ENCODE measurements at regions not wholly inside any gene's neighbourhood (a gene's known extent, or its start where the extent isn't known, plus 50 kb on each side); places are given as distances from the start of the nearest gene placed in this dataset.

- H3K36me3 ChIP-seq (ENCODE audit: insufficient read depth, low read length), result no peaks in the 10 kb centered on the region
- peaks cover 0 to 3% (median 0%) of the 10 kb centered on the region in 8 donors for H3K9me3 Mint-ChIP-seq
- H3K4me3 Mint-ChIP-seq, result no peak overlapping the region
- no peak for DNase-seq
- no peaks in the 10 kb centered on the region for H3K9me3 ChIP-seq (ENCODE audit: control insufficient read depth in 1 of 2, low read length in 2 of 2)
- H3K4me1 ChIP-seq (ENCODE audit: insufficient read depth, low read length), result no peaks in the 10 kb centered on the region
- ChIA-PET POLR2A (ENCODE audit: partially characterized antibody) (no interaction called here), CTCF (ENCODE audit: partially characterized antibody) (interaction anchor here (0.5 kb wide), 1 partner anchor 349 kb away, joined by 3 read pairs; no protein-coding TSS in a partner anchor)
- peaks cover 0 to 8% of the 10 kb centered on the region in 2 donors for H3K27me3 Mint-ChIP-seq
- H3K27me3 ChIP-seq (ENCODE audit: insufficient read depth, low read length), result no peaks in the 10 kb centered on the region
- no peaks in the 10 kb centered on the region for H3K4me1 Mint-ChIP-seq
- intact Hi-C loops (cut with micrococcal nuclease), result no loop called here
- H3K4me3 ChIP-seq (ENCODE audit: low read length in 2 of 2), result no peak overlapping the region
- no peaks in the 10 kb centered on the region for H3K36me3 Mint-ChIP-seq
- no peak overlapping the region for H3K27ac Mint-ChIP-seq
- H3K27ac ChIP-seq (ENCODE audit: low read depth, low read length), result no peak overlapping the region
These were observed 172.7 kb downstream of the TTLL2 start for GRCh38 chr6:167497428-167498056.

- CTCF ChIA-PET (ENCODE audit: partially characterized antibody), result no interaction called here
- Histone ChIP-seq H3K9me3 (ENCODE audit: control insufficient read depth in 1 of 2, low read length in 2 of 2) (no peaks in the 10 kb centered on the region), H3K36me3 (ENCODE audit: insufficient read depth, low read length) (no peaks in the 10 kb centered on the region), H3K27ac (ENCODE audit: low read depth, low read length) (no peak overlapping the region), H3K4me3 (ENCODE audit: low read length in 2 of 2) (no peak overlapping the region), H3K4me1 (ENCODE audit: insufficient read depth, low read length) (no peaks in the 10 kb centered on the region), H3K27me3 (ENCODE audit: insufficient read depth, low read length) (no peaks in the 10 kb centered on the region)
- no peaks in the 10 kb centered on the region for H3K36me3 Mint-ChIP-seq
- peaks cover 0 to 7% of the 10 kb centered on the region in 2 donors for H3K27me3 Mint-ChIP-seq
- no peak overlapping the region for H3K4me3 Mint-ChIP-seq
- no peak for DNase-seq
- intact Hi-C loops (cut with micrococcal nuclease), result no loop called here
- H3K27ac Mint-ChIP-seq, result no peak overlapping the region
- peaks cover 0 to 2% (median 0%) of the 10 kb centered on the region in 8 donors for H3K9me3 Mint-ChIP-seq
- POLR2A ChIA-PET (ENCODE audit: partially characterized antibody), result no interaction called here
- no peaks in the 10 kb centered on the region for H3K4me1 Mint-ChIP-seq
These were observed 174.3 kb downstream of the TTLL2 start for GRCh38 chr6:167499161-167499660.

GRCh38 chr6:167500961-167501360, 176.1 kb downstream of the TTLL2 start:
- no peak for DNase-seq
- peaks cover 0 to 2% (median 0%) of the 10 kb centered on the region in 8 donors for H3K9me3 Mint-ChIP-seq
- ChIA-PET POLR2A (ENCODE audit: partially characterized antibody) (no interaction called here), CTCF (ENCODE audit: partially characterized antibody) (no interaction called here)
- no peaks in the 10 kb centered on the region for H3K27me3 ChIP-seq (ENCODE audit: insufficient read depth, low read length)
- H3K27ac Mint-ChIP-seq, result no peak overlapping the region
- H3K9me3 ChIP-seq (ENCODE audit: control insufficient read depth in 1 of 2, low read length in 2 of 2), result no peaks in the 10 kb centered on the region
- no peak overlapping the region for H3K4me3 ChIP-seq (ENCODE audit: low read length in 2 of 2)
- H3K27me3 Mint-ChIP-seq, result peaks cover 0 to 10% of the 10 kb centered on the region in 2 donors
- no peak overlapping the region for H3K4me3 Mint-ChIP-seq
- H3K36me3 Mint-ChIP-seq, result no peaks in the 10 kb centered on the region
- H3K36me3 ChIP-seq (ENCODE audit: insufficient read depth, low read length), result no peaks in the 10 kb centered on the region
- no peaks in the 10 kb centered on the region for H3K4me1 Mint-ChIP-seq
- intact Hi-C loops (cut with micrococcal nuclease), result no loop called here
- H3K4me1 ChIP-seq (ENCODE audit: insufficient read depth, low read length), result no peaks in the 10 kb centered on the region
- no peak overlapping the region for H3K27ac ChIP-seq (ENCODE audit: low read depth, low read length)

GRCh38 chr6:167501831-167502385, 177.0 kb downstream of the TTLL2 start:
- H3K27me3 Mint-ChIP-seq, result peaks cover 0 to 8% of the 10 kb centered on the region in 2 donors
- H3K9me3 Mint-ChIP-seq, result peaks cover 0 to 2% (median 0%) of the 10 kb centered on the region in 8 donors
- Histone ChIP-seq H3K9me3 (ENCODE audit: control insufficient read depth in 1 of 2, low read length in 2 of 2) (no peaks in the 10 kb centered on the region), H3K27me3 (ENCODE audit: insufficient read depth, low read length) (no peaks in the 10 kb centered on the region), H3K4me3 (ENCODE audit: low read length in 2 of 2) (no peak overlapping the region), H3K36me3 (ENCODE audit: insufficient read depth, low read length) (no peaks in the 10 kb centered on the region), H3K4me1 (ENCODE audit: insufficient read depth, low read length) (no peaks in the 10 kb centered on the region), H3K27ac (ENCODE audit: low read depth, low read length) (no peak overlapping the region)
- H3K4me3 Mint-ChIP-seq, result no peak overlapping the region
- intact Hi-C loops (cut with micrococcal nuclease), result no loop called here
- H3K36me3 Mint-ChIP-seq, result no peaks in the 10 kb centered on the region
- ChIA-PET CTCF (ENCODE audit: partially characterized antibody) (no interaction called here), POLR2A (ENCODE audit: partially characterized antibody) (no interaction called here)
- DNase-seq, result no peak
- H3K4me1 Mint-ChIP-seq, result no peaks in the 10 kb centered on the region
- no peak overlapping the region for H3K27ac Mint-ChIP-seq

GRCh38 chr6:167502471-167502870, 177.6 kb downstream of the TTLL2 start:
- H3K9me3 Mint-ChIP-seq, result peaks cover 0 to 2% (median 0%) of the 10 kb centered on the region in 8 donors
- POLR2A ChIA-PET (ENCODE audit: partially characterized antibody), result no interaction called here
- Histone ChIP-seq H3K9me3 (ENCODE audit: control insufficient read depth in 1 of 2, low read length in 2 of 2) (no peaks in the 10 kb centered on the region), H3K36me3 (ENCODE audit: insufficient read depth, low read length) (no peaks in the 10 kb centered on the region), H3K4me1 (ENCODE audit: insufficient read depth, low read length) (no peaks in the 10 kb centered on the region), H3K27ac (ENCODE audit: low read depth, low read length) (no peak overlapping the region), H3K4me3 (ENCODE audit: low read length in 2 of 2) (no peak overlapping the region), H3K27me3 (ENCODE audit: insufficient read depth, low read length) (no peaks in the 10 kb centered on the region)
- H3K27ac Mint-ChIP-seq, result no peak overlapping the region
- H3K4me3 Mint-ChIP-seq, result no peak overlapping the region
- CTCF ChIA-PET (ENCODE audit: partially characterized antibody), result no interaction called here
- DNase-seq, result no peak
- H3K27me3 Mint-ChIP-seq, result peaks cover 0 to 8% of the 10 kb centered on the region in 2 donors
- no peaks in the 10 kb centered on the region for H3K36me3 Mint-ChIP-seq
- H3K4me1 Mint-ChIP-seq, result no peaks in the 10 kb centered on the region
- intact Hi-C loops (cut with micrococcal nuclease), result no loop called here

GRCh38 chr6:167504385-167504961, 179.6 kb downstream of the TTLL2 start:
- no peak overlapping the region for H3K4me3 ChIP-seq (ENCODE audit: low read length in 2 of 2)
- no peaks in the 10 kb centered on the region for H3K27me3 ChIP-seq (ENCODE audit: insufficient read depth, low read length)
- H3K27ac ChIP-seq (ENCODE audit: low read depth, low read length), result no peak overlapping the region
- no peaks in the 10 kb centered on the region for H3K9me3 ChIP-seq (ENCODE audit: control insufficient read depth in 1 of 2, low read length in 2 of 2)
- no peaks in the 10 kb centered on the region for H3K36me3 Mint-ChIP-seq
- ChIA-PET POLR2A (ENCODE audit: partially characterized antibody) (no interaction called here), CTCF (ENCODE audit: partially characterized antibody) (no interaction called here)
- H3K4me1 ChIP-seq (ENCODE audit: insufficient read depth, low read length), result no peaks in the 10 kb centered on the region
- H3K27ac Mint-ChIP-seq, result no peak overlapping the region
- H3K27me3 Mint-ChIP-seq, result peaks cover 2 to 3% of the 10 kb centered on the region in 2 donors
- H3K4me3 Mint-ChIP-seq, result no peak overlapping the region
- H3K4me1 Mint-ChIP-seq, result no peaks in the 10 kb centered on the region
- intact Hi-C loops (cut with micrococcal nuclease), result no loop called here
- H3K9me3 Mint-ChIP-seq, result no peaks in the 10 kb centered on the region
- no peak for DNase-seq
- H3K36me3 ChIP-seq (ENCODE audit: insufficient read depth, low read length), result no peaks in the 10 kb centered on the region

- H3K4me1 ChIP-seq (ENCODE audit: insufficient read depth, low read length), result no peaks in the 10 kb centered on the region
- POLR2A ChIA-PET (ENCODE audit: partially characterized antibody), result no interaction called here
- DNase-seq, result no peak
- no peaks in the 10 kb centered on the region for H3K9me3 ChIP-seq (ENCODE audit: control insufficient read depth in 1 of 2, low read length in 2 of 2)
- Mint-ChIP-seq H3K9me3 (no peaks in the 10 kb centered on the region), H3K36me3 (no peaks in the 10 kb centered on the region), H3K27ac (no peak overlapping the region), H3K4me1 (no peaks in the 10 kb centered on the region), H3K27me3 (peaks cover 2 to 3% of the 10 kb centered on the region in 2 donors), H3K4me3 (no peak overlapping the region)
- no peak overlapping the region for H3K4me3 ChIP-seq (ENCODE audit: low read length in 2 of 2)
- intact Hi-C loops (cut with micrococcal nuclease), result no loop called here
- CTCF ChIA-PET (ENCODE audit: partially characterized antibody), result no interaction called here
- no peak overlapping the region for H3K27ac ChIP-seq (ENCODE audit: low read depth, low read length)
- no peaks in the 10 kb centered on the region for H3K27me3 ChIP-seq (ENCODE audit: insufficient read depth, low read length)
- H3K36me3 ChIP-seq (ENCODE audit: insufficient read depth, low read length), result no peaks in the 10 kb centered on the region
These were observed 180.3 kb downstream of the TTLL2 start for GRCh38 chr6:167505199-167505598.

Data from CD4-positive, alpha-beta memory T cell (primary cell).